GM23248 (cell line): ENCODE measurements at regions not wholly inside any gene's neighbourhood (a gene's known extent, or its start where the extent isn't known, plus 50 kb on each side); places are given as distances from the start of the nearest gene placed in this dataset.

Source experiments
- DNase-seq: peaks from one replicate; pipeline ENCODE4 v3.0.0-alpha.2; 2015
- H2AFZ ChIP-seq: fragments of 200-600 bp; sonication (generic); 2 replicates; pipeline ENCODE4 v1.6.1; 2016; ENCODE audit warnings: antibody characterized with exemption
- H3F3A ChIP-seq: fragments of 200-600 bp; sonication (generic); 2 replicates; pipeline ENCODE4 v1.6.1; 2016; ENCODE audit warnings: mild to moderate bottlenecking, antibody characterized with exemption, mixed run types; ENCODE audit not compliant: insufficient read depth
- H3K27ac ChIP-seq: fragments of 200-600 bp; sonication (generic); 2 replicates; pipeline ENCODE4 v1.5.1; 2016; ENCODE audit warnings: mild to moderate bottlenecking
- H3K27me3 ChIP-seq: fragments of 200-600 bp; sonication (generic); replicated peaks from 2 replicates; pipeline ENCODE4 v1.6.1; 2016; ENCODE audit warnings: mild to moderate bottlenecking; ENCODE audit not compliant: insufficient read depth
- H3K36me3 ChIP-seq: fragments of 200-600 bp; sonication (generic); 2 replicates; pipeline ENCODE4 v1.6.1; 2016; ENCODE audit warnings: low read depth, mild to moderate bottlenecking
- H3K4me1 ChIP-seq: fragments of 200-600 bp; sonication (generic); 2 replicates; pipeline ENCODE4 v1.6.1; 2016; ENCODE audit warnings: mild to moderate bottlenecking; ENCODE audit not compliant: insufficient read depth
- H3K4me2 ChIP-seq: fragments of 200-600 bp; sonication (generic); one replicate; pipeline ENCODE4 v1.6.1; 2016; ENCODE audit warnings: mild to moderate bottlenecking; ENCODE audit not compliant: unreplicated experiment
- H3K4me3 ChIP-seq: fragments of 200-600 bp; sonication (generic); 2 replicates; pipeline ENCODE4 v1.5.1; 2016; ENCODE audit warnings: mild to moderate bottlenecking
- H3K79me2 ChIP-seq: fragments of 200-600 bp; sonication (generic); 2 replicates; pipeline ENCODE4 v1.6.1; 2016; ENCODE audit warnings: mild to moderate bottlenecking; ENCODE audit not compliant: insufficient read depth
- H3K9ac ChIP-seq: fragments of 200-600 bp; sonication (generic); 2 replicates; pipeline ENCODE4 v1.6.1; 2016; ENCODE audit warnings: mild to moderate bottlenecking
- H3K9me2 ChIP-seq: fragments of 200-600 bp; sonication (generic); 2 replicates; pipeline ENCODE4 v1.6.1; 2016; ENCODE audit warnings: mixed run types, mild to moderate bottlenecking, moderate library complexity; ENCODE audit not compliant: insufficient read depth
- H3K9me3 ChIP-seq: fragments of 200-600 bp; sonication (generic); one replicate; pipeline ENCODE4 v1.6.1; 2017; ENCODE audit warnings: low read depth
- H4K20me1 ChIP-seq: fragments of 200-600 bp; sonication (generic); 2 replicates; pipeline ENCODE4 v1.6.0; 2016; ENCODE audit not compliant: insufficient read depth
- EZH2 ChIP-seq: fragments of 200-600 bp; sonication (generic); IDR thresholded peaks from 2 replicates; pipeline ENCODE4 v1.6.1; 2018; ENCODE audit warnings: antibody characterized with exemption, mild to moderate bottlenecking; ENCODE audit not compliant: insufficient read depth, poor library complexity, severe bottlenecking
- EZH2phosphoT487 ChIP-seq: fragments of 200-600 bp; sonication (generic); IDR thresholded peaks from 2 replicates; pipeline ENCODE4 v1.6.1; 2018; ENCODE audit warnings: antibody characterized with exemption, moderate library complexity, mild to moderate bottlenecking, low read depth; ENCODE audit not compliant: insufficient read depth
- WGBS, 2 experiments: methylation state at CpG; one replicate each; pipeline ENCODE4 v1.1.6; 2015 to 2017; ENCODE audit warnings: low lambda C conversion rate in 2 of 2, low coverage in 1 of 2; ENCODE audit errors: missing lambda C conversion rate in 2 of 2; 5-methylcytosine and 5-hydroxymethylcytosine counted together
- in situ Hi-C: fragments of 300-500 bp; cut with MboI; formaldehyde crosslinking; loops from 2 replicates; pipeline ENCODE4 v1.15.0; 2020

- peaks cover 6% of the 10 kb centered on the region; the same call in 1 of the 2 replicates for H3K27me3 ChIP-seq
- WGBS, 2 experiments: 6 to 30% methylated on average over 4 of the region's 4 CpGs
- H3K79me2 ChIP-seq: no peaks in the 10 kb centered on the region
- no peak overlapping the region for H3K27ac ChIP-seq
- in situ Hi-C loops: no loop called here
- H3K36me3 ChIP-seq: no peaks in the 10 kb centered on the region
- no peak overlapping the region for H2AFZ ChIP-seq
- TF ChIP-seq EZH2phosphoT487: no peak
- no peak for TF ChIP-seq EZH2
- no peaks in the 10 kb centered on the region for H4K20me1 ChIP-seq
- no peaks in the 10 kb centered on the region for H3K9me2 ChIP-seq
- no peak overlapping the region for H3K4me2 ChIP-seq
- H3K9ac ChIP-seq: no peak overlapping the region
- no peak for DNase-seq
- H3F3A ChIP-seq: no peaks in the 10 kb centered on the region
- no peaks in the 10 kb centered on the region for H3K9me3 ChIP-seq
- H3K4me3 ChIP-seq: no peak overlapping the region
- no peaks in the 10 kb centered on the region for H3K4me1 ChIP-seq
Observed at GRCh38 chr4:14218641-14219040, 591.1 kb upstream of the BOD1L1 start.

- H3K4me3 ChIP-seq: no peak overlapping the region
- H3K9me2 ChIP-seq: no peaks in the 10 kb centered on the region
- in situ Hi-C loops: no loop called here
- no peaks in the 10 kb centered on the region for H3K79me2 ChIP-seq
- H3K27ac ChIP-seq: no peak overlapping the region
- H3K36me3 ChIP-seq: no peaks in the 10 kb centered on the region
- no peaks in the 10 kb centered on the region for H3K27me3 ChIP-seq
- no peak overlapping the region for H3K4me2 ChIP-seq
- 41 to 53% methylated on average over 3 of the region's 3 CpGs for WGBS, 2 experiments
- DNase-seq: peak; percentile 27
- H3K4me1 ChIP-seq: no peaks in the 10 kb centered on the region
- TF ChIP-seq EZH2phosphoT487 (no peak), EZH2 (no peak)
- H4K20me1 ChIP-seq: no peaks in the 10 kb centered on the region
- H3K9me3 ChIP-seq: no peaks in the 10 kb centered on the region
- H2AFZ ChIP-seq: no peak overlapping the region
- H3K9ac ChIP-seq: no peak overlapping the region
- no peaks in the 10 kb centered on the region for H3F3A ChIP-seq
Observed at GRCh38 chr4:14221176-14221575, 593.7 kb upstream of the BOD1L1 start.

GRCh38 chr4:14222377-14223029 is 595.0 kb upstream of the BOD1L1 start:
- Histone ChIP-seq H3K9me2 (no peaks in the 10 kb centered on the region), H3K27me3 (no peaks in the 10 kb centered on the region), H3K4me1 (no peaks in the 10 kb centered on the region), H3K4me3 (no peak overlapping the region), H4K20me1 (no peaks in the 10 kb centered on the region), H3K79me2 (no peaks in the 10 kb centered on the region), H2AFZ (no peak overlapping the region), H3F3A (no peaks in the 10 kb centered on the region), H3K9ac (no peak overlapping the region), H3K9me3 (no peaks in the 10 kb centered on the region), H3K36me3 (no peaks in the 10 kb centered on the region), H3K27ac (no peak overlapping the region), H3K4me2 (no peak overlapping the region)
- in situ Hi-C loops: no loop called here
- no peak for TF ChIP-seq EZH2phosphoT487
- no peak for TF ChIP-seq EZH2
- no peak for DNase-seq
- WGBS, 2 experiments: 39 to 41% methylated on average over 4 of the region's 4 CpGs

GRCh38 chr4:14223461-14223860 is 595.9 kb upstream of the BOD1L1 start:
- WGBS, 2 experiments: 70 to 85% methylated on average over 1 of the region's 1 CpG
- Histone ChIP-seq H3K9me3 (no peaks in the 10 kb centered on the region), H3K4me2 (no peak overlapping the region), H3K9ac (no peak overlapping the region), H3K79me2 (no peaks in the 10 kb centered on the region), H3F3A (no peaks in the 10 kb centered on the region), H3K27ac (no peak overlapping the region), H3K4me3 (no peak overlapping the region), H3K4me1 (no peaks in the 10 kb centered on the region), H3K27me3 (no peaks in the 10 kb centered on the region), H3K9me2 (no peaks in the 10 kb centered on the region), H2AFZ (no peak overlapping the region), H4K20me1 (no peaks in the 10 kb centered on the region), H3K36me3 (no peaks in the 10 kb centered on the region)
- DNase-seq: no peak
- in situ Hi-C loops: no loop called here
- TF ChIP-seq EZH2: no peak
- no peak for TF ChIP-seq EZH2phosphoT487

GRCh38 chr4:14225688-14226207 is 598.2 kb upstream of the BOD1L1 start:
- Histone ChIP-seq H3F3A (no peaks in the 10 kb centered on the region), H3K4me2 (no peak overlapping the region), H3K9me2 (no peaks in the 10 kb centered on the region), H3K9ac (no peak overlapping the region), H3K4me1 (no peaks in the 10 kb centered on the region), H3K9me3 (no peaks in the 10 kb centered on the region), H2AFZ (no peak overlapping the region), H3K4me3 (no peak overlapping the region), H3K27ac (no peak overlapping the region), H3K27me3 (0 out of 2 replicates have a peak, but pooled peaks cover 3% of the 10 kb centered on the region), H3K36me3 (no peaks in the 10 kb centered on the region), H3K79me2 (no peaks in the 10 kb centered on the region), H4K20me1 (no peaks in the 10 kb centered on the region)
- WGBS, 2 experiments: 25 to 34% methylated on average over 3 of the region's 3 CpGs
- in situ Hi-C loops: no loop called here
- TF ChIP-seq EZH2phosphoT487 (no peak), EZH2 (no peak)
- DNase-seq: no peak
